Mucosa of gallbladder (tissue), 1 donor: ENCODE measurements at regions not wholly inside any gene's neighbourhood (a gene's known extent, or its start where the extent isn't known, plus 50 kb on each side); places are given as distances from the start of the nearest gene placed in this dataset.
"Not testable (repeated sequence)": the region's sequence is repeated elsewhere in the genome, so short reads cannot be mapped to it uniquely, and the experiment has no call there.

Source experiments
- DNase-seq: peaks from one replicate; pipeline ENCODE4 v3.0.0-alpha.2; 2020; ENCODE audit warnings: low spot score
- donor health status: DM: no; HTN: no; CAD: no.

DNA sequence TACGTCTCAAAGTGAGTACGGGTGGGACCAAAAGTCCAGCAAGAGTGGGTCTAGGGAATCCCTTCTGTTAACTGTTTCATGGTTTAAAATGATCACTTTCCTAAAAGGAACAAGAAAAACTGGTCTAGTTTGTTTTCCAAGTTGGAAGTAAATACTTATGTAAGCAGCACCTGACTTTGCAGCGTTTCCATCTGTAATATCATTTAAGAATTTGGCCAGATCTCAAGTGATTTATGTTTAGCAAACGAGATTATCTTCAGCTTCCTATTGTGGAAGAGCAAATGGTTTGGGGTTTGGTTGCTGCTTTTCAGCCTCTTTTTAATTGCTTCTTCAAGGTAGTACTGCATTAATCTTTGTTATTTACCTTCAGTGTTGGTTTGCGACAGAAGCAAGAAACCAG, 50.4 kb downstream of the FHIP1A start:
- no peak for DNase-seq

GRCh38 chr4:151460434-151460833, 51.5 kb downstream of the FHIP1A start:
- DNase-seq: no peak

DNA sequence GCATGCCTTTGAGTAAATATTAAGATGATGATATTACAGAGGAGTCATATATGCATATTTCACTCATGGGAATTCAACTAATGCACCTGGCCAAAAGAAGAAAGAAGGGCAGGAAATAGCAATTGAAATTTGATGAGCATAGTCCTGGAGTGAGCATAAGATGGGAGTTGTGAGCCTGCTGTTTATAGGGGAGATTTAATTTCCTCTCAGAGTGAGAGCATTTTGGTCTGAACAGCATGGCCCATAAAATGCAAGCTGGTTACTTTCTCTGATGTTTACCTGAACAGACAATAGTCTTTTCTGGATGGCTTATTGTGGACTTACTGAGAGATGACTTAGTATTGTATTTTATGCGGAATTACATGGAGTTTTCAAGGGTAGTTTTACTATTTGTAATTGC, 53.6 kb downstream of the FHIP1A start:
- DNase-seq: no peak

DNA sequence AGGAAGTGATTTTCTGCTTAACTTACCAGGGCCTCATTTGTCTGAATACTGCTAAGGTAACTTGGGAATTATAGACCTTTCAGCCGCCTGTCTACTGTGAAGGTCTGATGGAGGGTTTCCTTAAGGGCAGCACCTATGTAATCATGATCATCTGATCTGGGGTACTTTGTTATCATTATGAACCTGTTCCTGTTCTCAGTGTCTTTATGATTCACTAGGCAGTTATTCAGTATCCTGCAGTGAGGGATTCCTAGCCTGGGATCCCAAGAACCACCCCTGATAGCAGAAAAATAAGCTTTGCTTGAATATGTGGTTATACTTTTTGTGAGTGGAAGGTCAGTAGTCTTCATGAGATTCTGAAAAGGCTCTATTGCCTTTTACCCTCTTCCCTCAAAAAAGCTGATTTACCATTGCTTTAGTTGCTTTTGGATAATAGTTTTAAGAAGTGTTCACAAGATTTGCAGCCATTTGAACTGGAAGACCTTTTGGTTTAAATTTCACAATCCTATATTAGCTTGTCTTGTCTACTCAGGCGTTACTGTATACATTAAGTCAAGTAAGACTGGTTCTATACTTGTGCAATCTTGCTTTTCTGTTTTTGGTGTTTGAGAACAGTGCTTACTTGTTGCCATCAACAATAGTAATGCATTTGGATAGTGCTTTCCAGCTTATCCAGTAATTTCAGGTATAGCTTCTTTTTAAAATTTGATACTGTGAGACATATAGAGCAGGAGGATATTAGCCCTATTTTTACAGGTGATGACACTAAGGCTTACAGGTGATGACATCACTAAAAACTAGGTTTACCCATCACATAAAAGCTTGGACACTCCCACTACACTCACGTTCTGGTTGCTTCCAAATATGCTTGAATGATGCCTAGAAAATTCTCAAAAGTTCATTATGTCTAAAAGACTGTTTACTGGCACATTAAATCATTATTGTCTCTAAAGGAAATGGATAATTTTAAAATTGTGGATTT, 60.0 kb downstream of the FHIP1A start:
- DNase-seq: no peak

GRCh38 chr4:151469970-151470369, 61.0 kb downstream of the FHIP1A start:
- no peak for DNase-seq

GRCh38 chr4:151471728-151472127, 62.8 kb downstream of the FHIP1A start:
- DNase-seq: no peak

DNA sequence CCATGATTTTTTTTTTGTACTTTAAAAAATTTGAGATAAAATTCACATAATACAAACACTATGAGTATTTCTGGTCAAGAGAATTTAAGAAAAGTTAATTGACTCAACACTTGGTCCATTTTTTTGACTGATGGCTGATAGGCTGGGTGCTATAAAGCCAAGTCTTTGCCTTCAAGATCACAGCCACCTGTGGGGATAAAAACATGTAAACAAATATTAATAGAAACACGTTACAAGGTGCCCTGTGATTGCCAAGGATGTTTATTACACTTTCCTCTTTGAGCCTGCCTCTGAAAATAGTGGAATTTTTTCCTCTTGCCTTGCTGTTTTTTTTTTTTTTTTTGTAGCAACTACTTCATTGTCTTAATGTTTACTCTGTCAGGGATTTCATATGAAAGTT, 63.3 kb downstream of the FHIP1A start:
- no peak for DNase-seq

GRCh38 chr4:151472711-151473110, 63.7 kb downstream of the FHIP1A start:
- no peak for DNase-seq

- no peak for DNase-seq
These were observed 64.6 kb downstream of the FHIP1A start for GRCh38 chr4:151473521-151474097.

DNA sequence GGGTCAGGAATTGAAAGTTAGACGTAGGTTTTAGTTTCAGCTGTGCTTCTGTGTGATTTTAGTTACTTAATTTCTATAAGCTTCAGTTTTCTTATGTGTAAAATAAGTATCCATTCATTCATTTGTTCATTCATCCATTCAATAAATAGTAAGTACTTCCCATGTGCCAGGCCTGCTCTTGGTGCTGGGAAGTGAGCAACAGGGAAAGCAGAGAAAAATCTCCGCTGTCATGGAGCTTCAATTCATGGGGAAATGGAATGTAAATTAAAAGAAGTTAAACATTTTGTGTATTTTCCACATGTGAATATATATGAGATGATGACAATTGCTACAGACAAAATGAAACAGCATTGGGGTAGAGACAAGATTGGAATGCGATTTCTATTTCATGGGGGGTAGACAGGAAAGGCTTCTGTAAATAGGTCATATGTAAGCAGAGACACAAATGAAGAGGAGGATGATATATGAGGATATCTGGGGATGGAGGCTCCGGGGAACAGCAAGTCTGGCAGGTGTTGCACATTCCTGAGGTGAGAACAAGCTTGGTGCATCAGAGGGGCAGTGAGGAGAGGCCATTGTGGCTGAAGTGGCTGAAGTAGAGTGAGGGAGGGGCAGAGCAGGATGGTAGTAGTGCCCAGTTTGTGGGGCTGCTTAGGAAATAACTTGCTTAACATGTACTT, 66.2 kb downstream of the FHIP1A start:
- DNase-seq: no peak

DNA sequence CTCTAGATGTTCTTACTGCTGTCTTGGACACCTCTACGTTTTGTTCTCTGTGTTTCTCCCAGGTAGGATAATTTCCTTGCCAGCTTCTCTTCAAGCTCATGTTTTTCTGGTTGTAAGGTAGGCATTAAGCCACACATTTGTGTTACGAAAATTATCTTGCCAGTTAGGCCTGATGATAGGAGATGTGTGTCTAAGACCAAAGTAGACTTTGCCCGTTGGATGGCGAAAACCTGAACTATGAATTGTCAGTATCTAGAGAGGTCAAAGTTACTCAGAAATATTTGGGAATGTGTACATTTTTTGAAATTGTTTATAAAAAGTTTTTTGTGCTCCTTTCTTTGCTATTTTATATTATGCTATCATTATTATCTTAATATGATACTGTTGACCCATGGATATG, 72.8 kb downstream of the FHIP1A start:
- no peak for DNase-seq

GRCh38 chr4:151484396-151485102, 75.6 kb downstream of the FHIP1A start:
- DNase-seq: no peak

GRCh38 chr4:151485541-151486131, 76.7 kb downstream of the FHIP1A start:
- DNase-seq: no peak

GRCh38 chr4:151486168-151486567, 77.2 kb downstream of the FHIP1A start:
- DNase-seq: no peak

DNA sequence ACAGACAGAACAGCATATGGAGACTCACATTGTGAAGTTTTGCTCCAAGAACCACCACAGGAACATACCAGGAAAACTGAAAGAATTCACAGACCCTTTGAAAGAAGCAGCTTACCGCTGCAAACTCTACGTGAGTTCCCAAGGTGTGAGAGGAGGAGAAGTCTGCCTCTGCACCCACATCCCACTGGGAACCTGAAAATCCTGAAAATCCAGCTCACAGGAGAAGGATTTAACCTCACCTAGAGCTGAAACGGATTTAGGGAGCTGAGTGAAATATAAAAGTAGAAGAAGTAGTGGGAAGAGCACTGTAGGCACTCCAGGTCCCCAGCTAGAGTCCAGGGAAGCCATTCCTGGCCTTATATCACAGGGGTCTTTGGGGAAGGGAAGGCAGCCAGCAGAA, 80.0 kb downstream of the FHIP1A start:
- no peak for DNase-seq

DNA sequence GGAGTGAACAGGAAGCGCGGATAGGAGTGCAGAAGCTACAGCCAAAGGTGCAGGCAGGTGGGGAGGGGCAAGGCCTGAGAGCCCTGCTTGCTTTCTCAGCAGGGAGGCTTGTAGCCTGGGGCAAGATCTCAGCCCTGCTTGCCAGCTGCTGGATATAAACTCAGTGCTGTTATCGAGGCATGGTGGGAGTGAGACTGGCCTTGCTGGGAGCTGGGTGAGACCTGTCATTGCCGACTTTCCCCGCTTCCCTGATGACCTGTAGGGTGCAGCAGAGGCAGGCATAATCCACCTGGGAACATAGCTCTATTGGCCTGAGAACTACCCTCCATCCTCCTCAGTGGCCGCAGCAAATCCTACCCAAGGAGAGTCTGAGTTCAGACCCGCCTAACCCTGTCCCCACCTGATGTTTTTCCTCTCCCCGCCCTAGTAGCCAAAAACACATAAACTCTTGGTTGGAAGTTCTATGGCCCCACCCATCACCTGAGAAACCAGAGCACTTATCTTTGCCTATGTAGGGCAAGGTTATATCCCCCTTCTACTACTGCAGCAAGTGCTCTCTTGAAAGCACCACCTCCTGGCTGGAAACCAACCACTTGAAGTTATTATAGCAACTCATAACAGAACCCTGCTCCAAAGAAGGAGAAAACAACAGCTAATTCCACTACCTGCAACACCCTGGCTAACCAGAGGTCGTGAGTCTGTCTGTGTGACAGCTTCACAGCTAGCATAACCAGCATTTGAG, 80.7 kb downstream of the FHIP1A start:
- no peak for DNase-seq

- not testable (repeated sequence) for DNase-seq
These were observed 86.6 kb downstream of the FHIP1A start for GRCh38 chr4:151495612-151496011.

- not testable (repeated sequence) for DNase-seq
These were observed 102.6 kb downstream of the FHIP1A start for GRCh38 chr4:151511548-151511947.

GRCh38 chr4:151517896-151518295, 108.9 kb downstream of the FHIP1A start:
- DNase-seq: no peak

DNA sequence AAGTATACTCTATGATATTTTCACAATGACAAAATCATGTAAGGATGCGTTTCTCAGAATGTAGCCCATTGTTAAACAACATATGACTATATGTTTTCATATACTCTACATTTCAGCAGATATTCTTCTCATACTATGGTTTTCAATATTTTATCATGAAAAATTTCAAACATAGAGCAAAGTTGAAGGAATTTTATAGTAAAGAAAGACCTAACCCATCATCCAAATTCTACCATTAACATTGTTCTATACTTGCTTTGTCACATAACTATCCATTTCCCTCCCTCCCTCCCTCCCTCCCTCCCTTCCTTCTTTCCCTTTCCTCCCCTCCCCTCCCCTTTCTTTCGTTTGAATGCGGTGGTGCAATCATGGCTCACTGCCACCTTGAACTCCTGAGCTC, 109.4 kb downstream of the FHIP1A start:
- DNase-seq: no peak
